DOHH2 (cell line): ENCODE measurements at regions not wholly inside any gene's neighbourhood (a gene's known extent, or its start where the extent isn't known, plus 50 kb on each side); places are given as distances from the start of the nearest gene placed in this dataset.

Experiments used
- H3F3A ChIP-seq: fragments of 200-600 bp; sonication (generic), shearing (Covaris generic); 2 replicates; pipeline ENCODE4 v1.6.0; 2016; ENCODE audit warnings: antibody characterized with exemption, mild to moderate bottlenecking; ENCODE audit not compliant: control insufficient read depth, insufficient read depth
- H3K27ac ChIP-seq: fragments of 200-600 bp; sonication (generic); 2 replicates; pipeline ENCODE4 v1.5.1; 2014; ENCODE audit warnings: low read depth, mild to moderate bottlenecking, low read length, moderate library complexity
- H3K27me3 ChIP-seq: fragments of 200-600 bp; sonication (generic); 2 replicates; pipeline ENCODE4 v1.6.1; 2014; ENCODE audit warnings: mild to moderate bottlenecking, low read length, mixed read lengths; ENCODE audit not compliant: control insufficient read depth
- H3K36me3 ChIP-seq: fragments of 200-600 bp; sonication (generic); 2 replicates; pipeline ENCODE4 v1.6.1; 2014; ENCODE audit warnings: mild to moderate bottlenecking, low read length, moderate library complexity, mixed read lengths; ENCODE audit not compliant: control insufficient read depth
- H3K4me1 ChIP-seq: fragments of 200-600 bp; sonication (generic); 2 replicates; pipeline ENCODE4 v1.6.1; 2014; ENCODE audit warnings: mild to moderate bottlenecking, low read length, mixed read lengths; ENCODE audit not compliant: control insufficient read depth
- H3K4me2 ChIP-seq: fragments of 200-600 bp; sonication (generic); 2 replicates; pipeline ENCODE4 v1.6.0; 2014; ENCODE audit warnings: mild to moderate bottlenecking, low read length, moderate library complexity
- H3K4me3 ChIP-seq: fragments of 200-600 bp; sonication (generic); 2 replicates; pipeline ENCODE4 v1.5.1; 2014; ENCODE audit warnings: mild to moderate bottlenecking, low read length, mixed read lengths
- H3K79me2 ChIP-seq: fragments of 200-600 bp; sonication (generic); 2 replicates; pipeline ENCODE4 v1.6.1; 2014; ENCODE audit warnings: mild to moderate bottlenecking, low read length, mixed read lengths; ENCODE audit not compliant: control insufficient read depth
- H3K9me2 ChIP-seq: fragments of 200-600 bp; sonication (generic); replicated peaks from 2 replicates; pipeline ENCODE4 v1.6.1; 2014; ENCODE audit warnings: mild to moderate bottlenecking, low read length, mixed read lengths; ENCODE audit not compliant: control insufficient read depth
- H3K9me3 ChIP-seq: fragments of 200-600 bp; sonication (generic); 2 replicates; pipeline ENCODE4 v1.6.1; 2014; ENCODE audit warnings: antibody characterized with exemption, low read length, mixed read lengths; ENCODE audit not compliant: control insufficient read depth, insufficient read depth
- H4K20me1 ChIP-seq: fragments of 200-600 bp; sonication (generic); 2 replicates; pipeline ENCODE4 v1.6.0; 2014; ENCODE audit warnings: low read depth, mild to moderate bottlenecking, antibody characterized with exemption, low read length, moderate library complexity; ENCODE audit not compliant: control insufficient read depth, insufficient read depth
- EZH2phosphoT487 ChIP-seq: fragments of 200-600 bp; sonication (generic); IDR thresholded peaks from 2 replicates; pipeline ENCODE4 v1.6.1; 2017; ENCODE audit warnings: borderline replicate concordance, mild to moderate bottlenecking, antibody characterized with exemption, low read length, moderate library complexity, mixed read lengths
- TF ChIP-seq, protein P1 (sequence below): fragments of 200-600 bp; sonication (generic); IDR thresholded peaks from one replicate; pipeline ENCODE4 v1.5.1; 2014; ENCODE audit warnings: antibody characterized with exemption, mild to moderate bottlenecking, low read depth, low read length; ENCODE audit not compliant: poor library complexity, severe bottlenecking

DNA sequence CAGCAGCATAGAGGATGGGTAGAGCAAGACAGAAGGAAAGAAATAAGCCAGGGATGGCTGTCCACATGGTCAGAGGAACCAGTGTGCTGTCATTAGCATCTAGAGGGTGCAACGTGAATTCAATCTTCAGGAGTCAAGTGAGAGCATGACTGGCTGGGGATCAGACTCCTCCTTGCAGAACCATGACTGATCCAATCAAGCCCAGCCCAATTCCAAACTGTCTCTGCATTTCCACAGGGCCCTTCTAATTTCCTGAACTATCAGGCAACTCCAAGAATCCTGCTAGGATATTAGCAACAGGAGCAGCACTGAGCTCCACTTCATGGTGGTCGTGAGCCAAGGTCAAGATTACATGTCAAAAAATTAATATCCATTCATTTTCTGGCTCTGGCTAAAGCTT lies 166.8 kb upstream of the CAMK1G start:
- Histone ChIP-seq H3K9me2 (no peaks in the 10 kb centered on the region; the same call in 1 of the 2 replicates), H3K4me3 (no peak overlapping the region), H4K20me1 (no peaks in the 10 kb centered on the region), H3K79me2 (no peaks in the 10 kb centered on the region), H3K27ac (no peak overlapping the region), H3K27me3 (no peaks in the 10 kb centered on the region), H3K4me2 (no peak overlapping the region), H3K36me3 (no peaks in the 10 kb centered on the region), H3F3A (no peaks in the 10 kb centered on the region), H3K9me3 (no peaks in the 10 kb centered on the region), H3K4me1 (no peaks in the 10 kb centered on the region)
- no peak for TF ChIP-seq EZH2phosphoT487
- TF ChIP-seq, protein P1, sequence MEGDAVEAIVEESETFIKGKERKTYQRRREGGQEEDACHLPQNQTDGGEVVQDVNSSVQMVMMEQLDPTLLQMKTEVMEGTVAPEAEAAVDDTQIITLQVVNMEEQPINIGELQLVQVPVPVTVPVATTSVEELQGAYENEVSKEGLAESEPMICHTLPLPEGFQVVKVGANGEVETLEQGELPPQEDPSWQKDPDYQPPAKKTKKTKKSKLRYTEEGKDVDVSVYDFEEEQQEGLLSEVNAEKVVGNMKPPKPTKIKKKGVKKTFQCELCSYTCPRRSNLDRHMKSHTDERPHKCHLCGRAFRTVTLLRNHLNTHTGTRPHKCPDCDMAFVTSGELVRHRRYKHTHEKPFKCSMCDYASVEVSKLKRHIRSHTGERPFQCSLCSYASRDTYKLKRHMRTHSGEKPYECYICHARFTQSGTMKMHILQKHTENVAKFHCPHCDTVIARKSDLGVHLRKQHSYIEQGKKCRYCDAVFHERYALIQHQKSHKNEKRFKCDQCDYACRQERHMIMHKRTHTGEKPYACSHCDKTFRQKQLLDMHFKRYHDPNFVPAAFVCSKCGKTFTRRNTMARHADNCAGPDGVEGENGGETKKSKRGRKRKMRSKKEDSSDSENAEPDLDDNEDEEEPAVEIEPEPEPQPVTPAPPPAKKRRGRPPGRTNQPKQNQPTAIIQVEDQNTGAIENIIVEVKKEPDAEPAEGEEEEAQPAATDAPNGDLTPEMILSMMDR = no peak

DNA sequence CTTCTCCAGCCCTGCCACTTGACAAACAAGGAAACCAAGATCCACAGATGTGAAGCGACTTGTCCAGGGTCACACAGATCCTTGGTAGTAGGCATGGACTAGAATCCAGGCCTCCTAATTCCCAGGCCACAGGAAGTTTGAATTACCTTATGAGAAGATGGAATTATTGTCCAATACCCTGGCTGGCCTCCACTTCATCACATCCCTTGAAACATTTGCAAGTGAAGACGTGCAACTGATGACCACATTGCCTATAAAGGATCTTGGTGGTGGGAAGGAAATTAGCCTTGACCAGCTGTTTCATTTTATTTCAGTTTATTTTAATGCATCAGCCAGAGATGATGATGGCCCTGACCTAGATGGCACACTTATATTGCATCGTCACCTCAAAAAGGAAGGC lies 165.8 kb upstream of the CAMK1G start:
- H3K4me1 ChIP-seq = no peaks in the 10 kb centered on the region
- H3K4me2 ChIP-seq = no peak overlapping the region
- H3K79me2 ChIP-seq = no peaks in the 10 kb centered on the region
- no peak overlapping the region for H3K27ac ChIP-seq
- H3K9me3 ChIP-seq = no peaks in the 10 kb centered on the region
- TF ChIP-seq EZH2phosphoT487 = no peak
- TF ChIP-seq, protein P1 = no peak
- no peak overlapping the region for H3K4me3 ChIP-seq
- H3K36me3 ChIP-seq = no peaks in the 10 kb centered on the region
- H3K27me3 ChIP-seq = no peaks in the 10 kb centered on the region
- H3F3A ChIP-seq = no peaks in the 10 kb centered on the region
- H4K20me1 ChIP-seq = no peaks in the 10 kb centered on the region
- H3K9me2 ChIP-seq = no peaks in the 10 kb centered on the region; the same call in 1 of the 2 replicates

- H3K36me3 ChIP-seq = no peaks in the 10 kb centered on the region
These were observed 163.2 kb upstream of the CAMK1G start for GRCh38 chr1:209420276-209420675.

More at GRCh38 chr1:209420276-209420675, 163.2 kb upstream of the CAMK1G start:
- TF ChIP-seq, protein P1 = no peak
- no peak for TF ChIP-seq EZH2phosphoT487
- H4K20me1 ChIP-seq = no peaks in the 10 kb centered on the region
- H3F3A ChIP-seq = no peaks in the 10 kb centered on the region
- H3K9me3 ChIP-seq = no peaks in the 10 kb centered on the region
- no peaks in the 10 kb centered on the region; the same call in 1 of the 2 replicates for H3K9me2 ChIP-seq
- H3K27me3 ChIP-seq = no peaks in the 10 kb centered on the region; the same call in 1 of the 2 replicates
- H3K79me2 ChIP-seq = no peaks in the 10 kb centered on the region
- H3K4me3 ChIP-seq = no peak overlapping the region
- no peak overlapping the region for H3K4me2 ChIP-seq
- H3K4me1 ChIP-seq = no peaks in the 10 kb centered on the region
- H3K27ac ChIP-seq = no peak overlapping the region
